Ishikawa (cell line): ENCODE measurements at regions not wholly inside any gene's neighbourhood (a gene's known extent, or its start where the extent isn't known, plus 50 kb on each side); places are given as distances from the start of the nearest gene placed in this dataset.

Experiments used
- CEBPB ChIP-seq: IDR thresholded peaks from 2 replicates; pipeline ENCODE4 v1.6.1; 2012
- CREB1 ChIP-seq: IDR thresholded peaks from 2 replicates; pipeline ENCODE4 v1.6.1; 2012; ENCODE audit warnings: low read depth
- EGR1 ChIP-seq: IDR thresholded peaks from 2 replicates; pipeline ENCODE4 v1.6.1; 2012
- EP300 ChIP-seq: IDR thresholded peaks from 2 replicates; pipeline ENCODE4 v1.6.1; 2012; ENCODE audit warnings: borderline replicate concordance
- FOXM1 ChIP-seq: IDR thresholded peaks from 2 replicates; pipeline ENCODE4 v1.6.1; 2012; ENCODE audit warnings: low read depth, borderline replicate concordance
- NFIC ChIP-seq: IDR thresholded peaks from 2 replicates; pipeline ENCODE4 v1.6.1; 2012
- RAD21 ChIP-seq: IDR thresholded peaks from 2 replicates; pipeline ENCODE4 v1.6.1; 2012; ENCODE audit warnings: low read depth
- TAF1 ChIP-seq: IDR thresholded peaks from 2 replicates; pipeline ENCODE4 v1.6.1; 2012; ENCODE audit warnings: low read depth, mild to moderate bottlenecking
- TEAD4 ChIP-seq: IDR thresholded peaks from 2 replicates; pipeline ENCODE4 v1.6.1; 2012
- YY1 ChIP-seq: IDR thresholded peaks from 2 replicates; pipeline ENCODE4 v1.6.1; 2012; ENCODE audit warnings: low read depth
- ZBTB7A ChIP-seq: IDR thresholded peaks from 2 replicates; pipeline ENCODE4 v1.6.1; 2012; ENCODE audit warnings: low read depth
- TF ChIP-seq, protein P1 (sequence below): IDR thresholded peaks from 2 replicates; pipeline ENCODE4 v1.6.1; 2012; ENCODE audit warnings: low read depth, mild to moderate bottlenecking
- TF ChIP-seq, protein P2 (sequence below): IDR thresholded peaks from 2 replicates; pipeline ENCODE4 v1.6.1; 2012
- TF ChIP-seq, protein P3 (sequence below): IDR thresholded peaks from 2 replicates; pipeline ENCODE4 v1.6.1; 2012

DNA sequence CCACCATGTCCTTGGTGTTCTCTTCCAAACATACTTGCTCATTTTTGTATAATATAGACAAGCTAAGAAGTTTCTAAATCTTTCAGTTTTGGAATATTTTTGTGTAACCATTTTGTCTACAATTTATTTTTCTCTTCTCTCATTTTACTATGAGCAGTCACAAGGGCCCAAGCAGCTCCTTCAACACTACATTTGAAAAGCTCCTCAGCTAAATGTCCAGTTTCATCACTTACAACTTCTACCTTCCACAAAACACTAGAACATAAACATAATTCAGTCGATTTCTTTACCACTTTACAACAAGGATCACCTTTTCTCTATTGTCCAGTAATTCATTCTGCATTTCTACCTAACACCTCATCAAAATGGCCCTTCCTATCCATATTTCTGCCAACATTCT, 554.4 kb downstream of the RAB28 start:
- TF ChIP-seq RAD21 (no peak), FOXM1 (no peak), EP300 (no peak), ZBTB7A (no peak), TAF1 (no peak), EGR1 (no peak), TEAD4 (no peak), CEBPB (no peak), YY1 (no peak), CREB1 (no peak), NFIC (no peak)
- TF ChIP-seq, protein P1, sequence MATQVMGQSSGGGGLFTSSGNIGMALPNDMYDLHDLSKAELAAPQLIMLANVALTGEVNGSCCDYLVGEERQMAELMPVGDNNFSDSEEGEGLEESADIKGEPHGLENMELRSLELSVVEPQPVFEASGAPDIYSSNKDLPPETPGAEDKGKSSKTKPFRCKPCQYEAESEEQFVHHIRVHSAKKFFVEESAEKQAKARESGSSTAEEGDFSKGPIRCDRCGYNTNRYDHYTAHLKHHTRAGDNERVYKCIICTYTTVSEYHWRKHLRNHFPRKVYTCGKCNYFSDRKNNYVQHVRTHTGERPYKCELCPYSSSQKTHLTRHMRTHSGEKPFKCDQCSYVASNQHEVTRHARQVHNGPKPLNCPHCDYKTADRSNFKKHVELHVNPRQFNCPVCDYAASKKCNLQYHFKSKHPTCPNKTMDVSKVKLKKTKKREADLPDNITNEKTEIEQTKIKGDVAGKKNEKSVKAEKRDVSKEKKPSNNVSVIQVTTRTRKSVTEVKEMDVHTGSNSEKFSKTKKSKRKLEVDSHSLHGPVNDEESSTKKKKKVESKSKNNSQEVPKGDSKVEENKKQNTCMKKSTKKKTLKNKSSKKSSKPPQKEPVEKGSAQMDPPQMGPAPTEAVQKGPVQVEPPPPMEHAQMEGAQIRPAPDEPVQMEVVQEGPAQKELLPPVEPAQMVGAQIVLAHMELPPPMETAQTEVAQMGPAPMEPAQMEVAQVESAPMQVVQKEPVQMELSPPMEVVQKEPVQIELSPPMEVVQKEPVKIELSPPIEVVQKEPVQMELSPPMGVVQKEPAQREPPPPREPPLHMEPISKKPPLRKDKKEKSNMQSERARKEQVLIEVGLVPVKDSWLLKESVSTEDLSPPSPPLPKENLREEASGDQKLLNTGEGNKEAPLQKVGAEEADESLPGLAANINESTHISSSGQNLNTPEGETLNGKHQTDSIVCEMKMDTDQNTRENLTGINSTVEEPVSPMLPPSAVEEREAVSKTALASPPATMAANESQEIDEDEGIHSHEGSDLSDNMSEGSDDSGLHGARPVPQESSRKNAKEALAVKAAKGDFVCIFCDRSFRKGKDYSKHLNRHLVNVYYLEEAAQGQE = no peak
- TF ChIP-seq, protein P2, sequence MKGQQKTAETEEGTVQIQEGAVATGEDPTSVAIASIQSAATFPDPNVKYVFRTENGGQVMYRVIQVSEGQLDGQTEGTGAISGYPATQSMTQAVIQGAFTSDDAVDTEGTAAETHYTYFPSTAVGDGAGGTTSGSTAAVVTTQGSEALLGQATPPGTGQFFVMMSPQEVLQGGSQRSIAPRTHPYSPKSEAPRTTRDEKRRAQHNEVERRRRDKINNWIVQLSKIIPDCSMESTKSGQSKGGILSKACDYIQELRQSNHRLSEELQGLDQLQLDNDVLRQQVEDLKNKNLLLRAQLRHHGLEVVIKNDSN = no peak
- TF ChIP-seq, protein P3, sequence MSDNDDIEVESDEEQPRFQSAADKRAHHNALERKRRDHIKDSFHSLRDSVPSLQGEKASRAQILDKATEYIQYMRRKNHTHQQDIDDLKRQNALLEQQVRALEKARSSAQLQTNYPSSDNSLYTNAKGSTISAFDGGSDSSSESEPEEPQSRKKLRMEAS = no peak
